ENCODE measurements at regions not wholly inside any gene's neighbourhood (a gene's known extent, or its start where the extent isn't known, plus 50 kb on each side); places are given as distances from the start of the nearest gene placed in this dataset.
"Not testable (repeated sequence)": the region's sequence is repeated elsewhere in the genome, so short reads cannot be mapped to it uniquely, and the experiment has no call there.

DNA sequence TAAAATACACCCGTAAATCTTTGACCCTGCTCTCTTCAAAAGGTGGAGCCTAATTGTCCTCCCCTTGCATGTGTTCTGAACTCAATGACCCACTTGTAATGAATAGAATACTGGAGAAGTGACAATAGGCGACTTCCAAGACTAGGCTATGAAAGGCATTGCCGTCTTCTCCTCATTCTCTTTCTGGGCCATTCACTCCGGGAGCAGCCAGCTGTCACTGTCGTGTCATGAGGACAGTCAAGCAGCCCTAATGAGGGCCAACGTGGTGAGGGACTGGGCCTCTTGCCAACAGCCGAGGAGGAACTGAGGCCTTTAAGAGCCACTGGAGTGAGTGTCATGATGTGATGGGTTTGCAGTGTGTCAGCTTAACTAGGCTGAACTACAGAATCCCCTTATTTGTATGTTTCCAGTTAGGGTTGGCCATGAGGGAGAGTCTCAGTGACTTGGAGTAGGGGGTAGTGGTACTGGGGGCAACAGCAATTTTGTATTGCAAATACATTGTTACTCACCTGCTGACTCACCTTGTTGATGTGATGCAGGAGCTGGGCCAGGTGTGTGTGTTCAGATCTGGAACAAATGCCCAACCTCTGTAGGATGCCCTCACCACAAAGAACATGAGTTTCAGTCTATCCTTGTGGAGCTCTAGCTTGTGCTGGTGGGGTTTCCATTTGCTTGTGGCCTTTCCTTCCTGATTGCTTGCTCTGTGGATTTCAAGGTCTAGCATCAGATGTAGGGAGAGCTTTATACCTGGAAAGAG, 188.5 kb upstream of the PROK2 start:
- no peak for DNase-seq

DNA sequence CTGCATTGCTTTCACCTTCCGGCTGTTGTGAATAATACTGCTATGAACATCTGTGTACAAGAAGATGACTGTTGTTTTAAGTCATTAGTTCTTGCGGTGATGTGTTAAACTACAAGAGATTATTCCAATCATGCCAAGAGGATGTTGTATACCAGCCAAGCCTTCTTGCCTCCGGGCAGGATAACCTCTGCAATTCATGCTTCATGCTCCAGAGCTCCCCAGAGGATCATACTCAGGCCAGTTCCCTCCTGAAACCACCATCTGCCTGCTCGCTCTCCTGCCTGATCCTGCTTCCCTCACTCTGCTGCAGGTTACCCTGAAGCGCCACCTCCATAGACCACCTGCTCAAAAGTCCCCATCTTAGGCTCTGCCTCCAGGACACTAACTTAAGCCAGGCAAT, 187.1 kb upstream of the PROK2 start:
- no peak for DNase-seq

DNA sequence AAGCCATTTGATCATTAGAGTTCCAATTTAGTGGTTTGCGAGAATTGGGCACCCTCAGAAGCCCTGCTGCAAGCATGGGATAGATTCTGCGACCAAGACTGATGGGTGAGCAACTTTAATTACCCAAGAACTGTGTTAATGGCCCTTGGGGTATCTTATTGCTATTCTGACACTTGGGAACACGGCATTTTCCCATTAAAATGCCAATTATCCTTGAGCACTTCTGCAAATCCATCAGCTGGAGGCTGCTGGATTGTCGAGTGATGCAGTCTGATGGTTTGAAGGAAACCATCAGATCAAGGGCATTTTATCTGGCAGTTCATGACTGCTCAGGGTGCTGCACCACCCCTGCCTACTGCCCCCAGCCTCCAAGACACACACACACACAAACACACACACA, 183.6 kb upstream of the PROK2 start:
- no peak for DNase-seq

DNA sequence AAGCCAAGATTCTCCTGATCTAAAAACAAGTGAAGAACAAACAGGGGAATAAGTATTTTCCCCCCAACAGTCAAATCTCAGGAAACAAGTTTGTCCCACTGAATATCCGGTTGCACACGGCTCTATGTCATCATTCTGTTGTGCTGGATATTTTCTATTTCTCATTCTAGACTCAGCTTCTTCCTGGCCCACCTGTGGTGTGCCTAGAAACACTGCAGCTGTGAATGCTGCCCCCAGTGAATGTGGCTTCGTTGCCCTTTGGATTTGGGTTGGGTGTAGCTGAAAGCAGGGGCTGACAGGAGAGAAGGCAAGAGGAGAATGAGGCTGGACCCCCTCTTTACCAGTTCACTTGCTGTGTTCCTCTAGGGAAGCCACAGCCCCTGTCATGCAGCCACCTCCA, 181.2 kb upstream of the PROK2 start:
- no peak for DNase-seq

- no peak for DNase-seq
Measured at GRCh38 chr3:71964170-71964569, 179.2 kb upstream of the PROK2 start.

- no peak for DNase-seq
Measured at GRCh38 chr3:71962561-71963240, 177.8 kb upstream of the PROK2 start.

- DNase-seq, result no peak
Measured at GRCh38 chr3:71961891-71962290, 176.9 kb upstream of the PROK2 start.

DNA sequence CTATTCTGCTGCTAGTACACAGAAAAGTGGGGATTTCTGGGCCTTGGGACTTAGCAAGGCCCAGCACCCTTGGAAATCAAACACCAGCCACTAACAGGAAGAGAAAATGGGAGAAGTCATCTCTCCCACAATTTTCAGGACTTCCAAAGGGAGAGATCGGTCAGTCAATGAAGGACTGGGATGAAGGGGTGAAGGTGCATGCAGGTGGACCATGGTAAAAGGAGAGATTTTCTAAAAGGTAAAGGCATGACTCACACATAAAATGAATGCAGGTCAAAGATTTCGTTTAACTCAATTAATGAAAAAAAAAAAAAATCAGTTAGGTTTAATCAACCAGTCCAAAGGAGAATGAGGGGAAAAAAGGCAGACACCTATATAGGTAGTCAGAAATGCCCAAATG, 176.4 kb upstream of the PROK2 start:
- no peak for DNase-seq

GRCh38 chr3:71958533-71958932, 173.6 kb upstream of the PROK2 start:
- no peak for DNase-seq

DNA sequence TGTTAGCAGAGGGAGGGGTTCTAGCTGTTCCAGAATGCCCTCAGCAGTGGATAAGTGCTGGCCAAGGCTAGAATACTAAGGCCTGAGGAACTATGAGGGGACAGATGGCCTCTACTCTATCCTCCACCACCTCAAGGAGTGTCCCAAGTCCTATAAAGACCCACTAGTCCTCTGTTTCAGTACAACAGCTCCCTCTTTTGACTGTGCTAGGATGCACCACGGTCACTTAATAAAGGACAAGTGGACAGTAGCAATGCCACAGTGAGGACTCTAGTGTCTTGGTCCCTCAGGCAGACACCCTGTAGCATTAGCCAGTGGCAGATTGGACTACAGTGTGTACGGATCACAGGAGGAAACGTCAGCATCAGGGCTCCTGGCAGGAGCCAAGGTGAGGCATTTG, 171.8 kb upstream of the PROK2 start:
- DNase-seq, result no peak

- DNase-seq, result no peak
Measured at GRCh38 chr3:71956069-71956340, 171.1 kb upstream of the PROK2 start.

DNA sequence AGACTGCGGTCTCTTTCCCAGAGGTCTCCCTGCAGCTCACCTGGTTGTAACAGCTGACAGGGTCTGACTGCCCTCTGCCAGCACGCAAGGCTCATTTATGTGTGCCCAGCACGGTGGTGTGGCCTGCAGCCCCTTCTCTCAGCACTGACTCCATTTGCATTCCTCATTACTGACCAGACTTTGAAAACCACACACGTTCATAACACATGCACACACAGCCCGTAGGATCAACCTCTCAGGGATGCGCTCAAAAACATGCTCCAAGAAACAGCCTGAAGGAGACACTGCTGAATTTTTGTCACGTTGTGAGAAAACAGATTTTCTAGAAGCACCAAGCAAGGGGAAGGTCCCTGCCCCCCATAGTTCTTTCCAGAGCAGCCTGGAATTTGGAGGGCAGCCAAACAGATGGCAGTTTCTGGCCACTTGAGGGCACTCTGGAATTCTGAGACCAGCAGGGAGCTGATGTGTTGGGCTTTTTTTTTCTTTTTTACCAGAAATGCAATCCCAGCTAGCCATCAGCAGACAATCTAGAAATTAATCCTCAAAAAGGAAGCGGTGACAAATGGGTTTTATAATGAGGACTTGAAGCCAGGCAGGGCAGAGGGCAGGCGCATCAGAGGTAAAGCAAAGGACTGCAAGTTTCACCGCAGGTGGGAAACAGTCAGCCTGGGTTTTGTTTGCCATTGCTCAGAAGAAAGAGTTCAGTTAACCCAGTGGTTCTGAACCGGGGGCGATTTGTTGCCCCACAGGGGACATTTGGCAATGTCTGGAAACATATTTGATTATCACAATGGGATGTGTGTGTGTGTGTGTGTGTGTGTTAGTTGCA, 170.5 kb upstream of the PROK2 start:
- DNase-seq, result no peak

GRCh38 chr3:71951842-71952241, 166.9 kb upstream of the PROK2 start:
- DNase-seq, result no peak

DNA sequence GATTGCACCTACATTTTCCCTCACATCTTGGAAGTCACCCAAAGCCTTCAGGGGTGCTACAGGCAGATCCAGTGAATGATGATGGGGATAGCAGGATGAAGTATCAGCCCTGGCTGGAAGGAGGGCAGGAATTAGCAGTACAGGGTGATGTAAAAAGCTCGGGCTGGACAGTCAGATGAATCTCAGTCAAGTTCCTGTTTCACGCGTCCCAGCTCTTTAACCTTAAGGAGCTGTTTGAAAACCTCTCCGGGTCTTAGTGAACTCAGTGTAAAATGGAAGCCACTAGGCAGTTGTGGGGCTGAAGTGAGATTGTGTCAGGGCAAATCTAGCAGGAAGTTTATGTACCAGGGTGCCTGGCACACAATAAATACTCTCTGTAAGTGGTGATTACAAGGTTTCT, 166.4 kb upstream of the PROK2 start:
- no peak for DNase-seq

DNA sequence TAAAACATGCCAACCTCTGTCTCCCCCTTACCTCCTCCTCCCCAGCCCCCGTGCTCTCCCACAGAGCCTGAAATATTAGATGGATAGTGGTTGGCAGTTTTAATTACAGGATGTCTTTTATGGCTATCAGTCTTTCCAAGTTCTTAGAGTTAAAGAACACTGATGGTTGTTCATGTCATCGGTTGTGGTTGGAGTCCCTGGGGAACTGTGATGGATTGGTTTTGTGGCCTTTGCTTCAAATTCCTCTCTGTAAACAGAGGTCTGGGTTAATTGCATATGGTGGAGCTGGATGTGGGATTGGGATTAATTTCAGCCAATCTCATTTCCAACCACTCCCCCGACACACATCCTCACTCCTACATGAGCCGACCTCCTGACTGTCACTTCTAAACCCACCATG, 164.5 kb upstream of the PROK2 start:
- no peak for DNase-seq

GRCh38 chr3:71944482-71945065, 159.6 kb upstream of the PROK2 start:
- DNase-seq, result no peak

DNA sequence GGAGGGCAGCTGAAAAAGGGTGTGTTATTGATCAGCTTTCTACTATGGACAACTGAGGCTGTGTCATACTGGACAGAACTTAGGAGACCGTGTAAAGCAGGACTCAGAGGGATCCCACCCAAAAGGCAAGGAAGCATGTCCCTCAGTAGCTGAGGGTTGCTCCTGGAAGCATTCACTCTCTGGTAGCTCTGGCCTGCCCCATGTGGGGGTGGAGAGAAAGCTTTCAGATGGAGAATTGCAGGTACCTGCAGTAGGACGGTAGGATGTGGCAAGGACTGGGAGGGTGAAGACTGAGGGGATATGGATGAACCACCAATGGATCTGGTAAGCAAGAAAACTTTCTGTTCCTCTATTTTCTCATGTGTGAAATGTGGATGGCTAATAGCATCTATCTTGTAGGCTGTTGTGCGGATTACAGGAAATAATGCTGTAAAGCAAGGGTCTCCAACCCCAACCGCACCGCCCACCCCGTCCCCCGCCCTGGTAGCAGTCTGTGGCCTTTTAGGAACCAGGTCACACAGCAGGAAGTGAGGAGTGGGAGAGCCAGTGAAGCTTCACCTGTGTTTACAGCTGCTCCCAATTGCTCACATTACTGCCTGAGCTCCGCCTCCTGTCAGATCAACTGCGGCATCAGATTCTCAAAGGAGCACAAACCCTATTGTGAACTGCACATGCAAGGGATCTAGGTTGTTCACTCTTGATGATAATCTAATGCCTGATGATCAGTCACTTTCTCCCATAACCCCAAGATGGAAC, 157.7 kb upstream of the PROK2 start:
- DNase-seq, result no peak

DNA sequence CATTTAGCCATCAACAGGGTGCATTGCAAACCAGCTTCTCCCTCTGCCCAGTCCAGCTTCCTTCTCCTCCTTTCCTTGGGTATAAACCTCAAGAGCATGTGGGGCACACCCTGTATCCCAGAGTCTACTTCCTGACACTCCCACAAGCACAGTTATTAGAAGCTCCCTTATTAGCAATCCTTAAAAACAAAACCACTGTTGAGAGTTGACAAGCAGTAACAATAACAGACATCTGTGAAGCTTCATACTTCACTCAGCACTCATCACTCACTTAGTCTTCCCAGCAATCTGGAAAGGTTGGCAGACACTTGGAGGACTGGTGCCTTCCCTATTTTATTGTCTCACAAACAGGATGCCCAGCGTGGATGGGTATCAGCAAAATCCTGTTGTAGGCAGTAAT, 155.5 kb upstream of the PROK2 start:
- DNase-seq, result no peak

DNA sequence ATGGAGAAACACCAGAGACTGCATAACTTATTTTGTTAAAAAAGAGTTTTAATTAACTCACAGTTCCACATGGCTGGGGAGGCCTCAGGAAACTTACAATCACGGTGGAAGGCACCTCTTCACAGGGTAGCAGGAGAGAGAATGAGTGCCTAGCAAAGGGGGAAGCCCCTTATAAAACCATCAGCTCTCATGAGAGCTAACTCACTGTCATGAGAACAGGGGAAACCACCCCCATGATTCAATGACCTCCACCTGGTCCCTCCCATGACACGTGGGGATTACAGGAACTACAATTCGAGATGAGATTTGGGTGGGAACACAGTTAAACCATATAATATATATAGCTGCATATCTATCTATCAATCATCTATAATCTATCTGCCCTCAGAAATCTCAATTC, 153.1 kb upstream of the PROK2 start:
- not testable (repeated sequence) for DNase-seq

GRCh38 chr3:71936681-71937080, 151.7 kb upstream of the PROK2 start:
- DNase-seq, result no peak

DNA sequence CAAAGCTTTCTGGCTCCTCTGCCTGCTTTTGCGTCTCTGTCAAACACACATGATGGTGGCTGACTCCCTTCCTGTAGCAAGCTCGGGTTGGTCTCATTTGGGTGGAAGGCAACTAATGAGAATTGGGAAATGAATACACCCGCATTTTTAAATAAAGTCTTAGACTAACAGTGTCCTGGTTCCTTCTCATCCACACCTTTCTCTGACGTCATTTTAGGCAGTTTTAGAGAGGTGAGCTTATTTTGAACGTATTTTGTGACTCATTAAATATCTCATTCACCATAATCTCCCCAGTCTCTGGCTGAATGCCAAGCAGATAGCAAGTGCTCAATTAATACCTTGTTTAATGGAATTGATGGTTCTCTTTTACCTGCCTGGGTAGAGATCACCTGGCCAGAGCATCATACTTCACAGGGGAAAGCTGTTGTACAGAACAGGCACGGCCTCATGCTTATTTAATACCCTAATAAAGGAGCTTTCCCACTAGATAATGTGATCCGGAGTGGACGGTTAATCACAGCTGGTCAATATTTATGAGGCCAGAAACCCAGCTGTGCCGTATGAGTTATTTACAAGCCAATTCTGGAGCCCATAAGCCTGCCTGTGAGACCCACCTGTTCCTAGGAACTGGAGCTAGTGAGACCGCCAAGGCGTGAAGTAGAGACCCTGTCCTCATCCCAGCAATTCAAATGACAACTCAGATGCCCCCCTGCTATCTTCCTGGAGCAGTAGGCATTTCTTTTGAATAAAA, 149.7 kb upstream of the PROK2 start:
- no peak for DNase-seq

GRCh38 chr3:71931922-71932321, 147.0 kb upstream of the PROK2 start:
- DNase-seq, result no peak

Measured in activated gamma-delta T cell (primary cell).